ENCODE measurements at regions not wholly inside any gene's neighbourhood (a gene's known extent, or its start where the extent isn't known, plus 50 kb on each side); places are given as distances from the start of the nearest gene placed in this dataset.

- peaks cover 0 to 6% (median 0%) of the 10 kb centered on the region in 3 donors for H3K27me3 Mint-ChIP-seq (ENCODE audit: low read depth in 3 of 3)
Observed at GRCh38 chr4:79237851-79238250, 88.0 kb downstream of the NAA11 start.

GRCh38 chr4:79236785-79237184 lies 89.1 kb downstream of the NAA11 start:
- Mint-ChIP-seq H3K9me3 (peaks cover 0 to 7% (median 1%) of the 10 kb centered on the region in 6 donors), H3K4me3 (no peak overlapping the region), H3K27ac (no peak overlapping the region), H3K36me3 (no peaks in the 10 kb centered on the region), H3K4me1 (no peaks in the 10 kb centered on the region), H3K27me3 (ENCODE audit: low read depth in 3 of 3) (peaks cover 0 to 3% (median 0%) of the 10 kb centered on the region in 3 donors)
- no peak for DNase-seq

More at GRCh38 chr4:79237851-79238250, 88.0 kb downstream of the NAA11 start:
- Mint-ChIP-seq H3K4me1 (no peaks in the 10 kb centered on the region), H3K36me3 (no peaks in the 10 kb centered on the region), H3K9me3 (peaks cover 0 to 7% (median 1%) of the 10 kb centered on the region in 6 donors), H3K27ac (no peak overlapping the region), H3K4me3 (no peak overlapping the region)
- no peak for DNase-seq

GRCh38 chr4:79235095-79235494 lies 90.8 kb downstream of the NAA11 start:
- Mint-ChIP-seq H3K27ac (no peak overlapping the region), H3K36me3 (no peaks in the 10 kb centered on the region), H3K4me3 (no peak overlapping the region), H3K4me1 (no peaks in the 10 kb centered on the region), H3K27me3 (ENCODE audit: low read depth in 3 of 3) (peaks cover 0 to 3% (median 0%) of the 10 kb centered on the region in 3 donors), H3K9me3 (peaks cover 0 to 9% (median 1%) of the 10 kb centered on the region in 6 donors)
- no peak for DNase-seq

- H3K4me1 Mint-ChIP-seq = no peaks in the 10 kb centered on the region
- peaks cover 0 to 5% (median 0%) of the 10 kb centered on the region in 6 donors for H3K9me3 Mint-ChIP-seq
- H3K4me3 Mint-ChIP-seq = no peak overlapping the region
- no peak overlapping the region for H3K27ac Mint-ChIP-seq
- H3K36me3 Mint-ChIP-seq = no peaks in the 10 kb centered on the region
- no peaks in the 10 kb centered on the region for H3K27me3 Mint-ChIP-seq (ENCODE audit: low read depth in 3 of 3)
- no peak for DNase-seq
Observed at GRCh38 chr4:79233820-79234219, 92.0 kb downstream of the NAA11 start.

- Mint-ChIP-seq H3K4me1 (no peaks in the 10 kb centered on the region), H3K27ac (no peak overlapping the region), H3K4me3 (no peak overlapping the region), H3K9me3 (peaks cover 0 to 9% (median 5%) of the 10 kb centered on the region in 6 donors), H3K36me3 (no peaks in the 10 kb centered on the region), H3K27me3 (ENCODE audit: low read depth in 3 of 3) (no peaks in the 10 kb centered on the region)
- DNase-seq = no peak
Observed at GRCh38 chr4:79232540-79232939, 93.3 kb downstream of the NAA11 start.

- no peak overlapping the region for H3K27ac Mint-ChIP-seq
- H3K4me1 Mint-ChIP-seq = no peaks in the 10 kb centered on the region
- H3K9me3 Mint-ChIP-seq = peaks cover 1 to 12% (median 6%) of the 10 kb centered on the region in 6 donors
- H3K4me3 Mint-ChIP-seq = no peak overlapping the region
- no peaks in the 10 kb centered on the region for H3K36me3 Mint-ChIP-seq
- H3K27me3 Mint-ChIP-seq (ENCODE audit: low read depth in 3 of 3) = peaks cover 0 to 1% (median 0%) of the 10 kb centered on the region in 3 donors
- no peak for DNase-seq
Observed at GRCh38 chr4:79227860-79228259, 98.0 kb downstream of the NAA11 start.

GRCh38 chr4:79225360-79225759 lies 100.5 kb downstream of the NAA11 start:
- no peak overlapping the region for H3K4me3 Mint-ChIP-seq
- H3K9me3 Mint-ChIP-seq = peaks cover 1 to 12% (median 7%) of the 10 kb centered on the region in 6 donors

GRCh38 chr4:79224777-79225104 lies 101.1 kb downstream of the NAA11 start:
- Mint-ChIP-seq H3K4me3 (no peak overlapping the region), H3K9me3 (peaks cover 1 to 16% (median 7%) of the 10 kb centered on the region in 6 donors), H3K4me1 (no peaks in the 10 kb centered on the region), H3K36me3 (no peaks in the 10 kb centered on the region), H3K27ac (no peak overlapping the region), H3K27me3 (ENCODE audit: low read depth in 3 of 3) (peaks cover 0 to 1% (median 0%) of the 10 kb centered on the region in 3 donors)
- DNase-seq = no peak

More at GRCh38 chr4:79225360-79225759, 100.5 kb downstream of the NAA11 start:
- no peak overlapping the region for H3K27ac Mint-ChIP-seq
- DNase-seq = no peak
- H3K36me3 Mint-ChIP-seq = no peaks in the 10 kb centered on the region
- peaks cover 0 to 1% (median 0%) of the 10 kb centered on the region in 3 donors for H3K27me3 Mint-ChIP-seq (ENCODE audit: low read depth in 3 of 3)
- no peaks in the 10 kb centered on the region for H3K4me1 Mint-ChIP-seq

- H3K4me1 Mint-ChIP-seq = no peaks in the 10 kb centered on the region
- DNase-seq = no peak
- peaks cover 0 to 1% (median 0%) of the 10 kb centered on the region in 3 donors for H3K27me3 Mint-ChIP-seq (ENCODE audit: low read depth in 3 of 3)
- H3K36me3 Mint-ChIP-seq = no peaks in the 10 kb centered on the region
- H3K9me3 Mint-ChIP-seq = peaks cover 1 to 17% (median 7%) of the 10 kb centered on the region in 6 donors
- H3K4me3 Mint-ChIP-seq = no peak overlapping the region
- no peak overlapping the region for H3K27ac Mint-ChIP-seq
Observed at GRCh38 chr4:79223993-79224776, 101.7 kb downstream of the NAA11 start.

GRCh38 chr4:79217025-79217424 lies 108.8 kb downstream of the NAA11 start:
- peaks cover 0 to 6% (median 2%) of the 10 kb centered on the region in 6 donors for H3K9me3 Mint-ChIP-seq
- H3K36me3 Mint-ChIP-seq = no peaks in the 10 kb centered on the region
- DNase-seq = no peak
- H3K4me3 Mint-ChIP-seq = no peak overlapping the region
- H3K27me3 Mint-ChIP-seq (ENCODE audit: low read depth in 3 of 3) = no peaks in the 10 kb centered on the region
- no peak overlapping the region for H3K27ac Mint-ChIP-seq
- no peaks in the 10 kb centered on the region for H3K4me1 Mint-ChIP-seq

GRCh38 chr4:79213702-79214101 lies 112.2 kb downstream of the NAA11 start:
- Mint-ChIP-seq H3K27me3 (ENCODE audit: low read depth in 3 of 3) (no peaks in the 10 kb centered on the region), H3K36me3 (no peaks in the 10 kb centered on the region), H3K27ac (no peak overlapping the region), H3K4me3 (no peak overlapping the region), H3K4me1 (no peaks in the 10 kb centered on the region), H3K9me3 (peaks cover 0 to 8% (median 2%) of the 10 kb centered on the region in 6 donors)
- DNase-seq = no peak

- Mint-ChIP-seq H3K4me3 (no peak overlapping the region), H3K36me3 (no peaks in the 10 kb centered on the region), H3K9me3 (peaks cover 0 to 8% (median 2%) of the 10 kb centered on the region in 6 donors), H3K27ac (no peak overlapping the region), H3K4me1 (no peaks in the 10 kb centered on the region), H3K27me3 (ENCODE audit: low read depth in 3 of 3) (no peaks in the 10 kb centered on the region)
- no peak for DNase-seq
Observed at GRCh38 chr4:79213010-79213409, 112.9 kb downstream of the NAA11 start.

- Mint-ChIP-seq H3K4me1 (no peaks in the 10 kb centered on the region), H3K9me3 (peaks cover 0 to 8% (median 2%) of the 10 kb centered on the region in 6 donors)
Observed at GRCh38 chr4:79212311-79212710, 113.5 kb downstream of the NAA11 start.

GRCh38 chr4:79211490-79211889 lies 114.4 kb downstream of the NAA11 start:
- H3K36me3 Mint-ChIP-seq = no peaks in the 10 kb centered on the region
- H3K9me3 Mint-ChIP-seq = peaks cover 0 to 13% (median 4%) of the 10 kb centered on the region in 6 donors
- DNase-seq = no peak
- no peak overlapping the region for H3K27ac Mint-ChIP-seq
- H3K4me3 Mint-ChIP-seq = no peak overlapping the region
- H3K27me3 Mint-ChIP-seq (ENCODE audit: low read depth in 3 of 3) = no peaks in the 10 kb centered on the region
- no peaks in the 10 kb centered on the region for H3K4me1 Mint-ChIP-seq

More at GRCh38 chr4:79212311-79212710, 113.5 kb downstream of the NAA11 start:
- Mint-ChIP-seq H3K27ac (no peak overlapping the region), H3K4me3 (no peak overlapping the region), H3K36me3 (no peaks in the 10 kb centered on the region), H3K27me3 (ENCODE audit: low read depth in 3 of 3) (no peaks in the 10 kb centered on the region)
- DNase-seq = no peak

GRCh38 chr4:79210636-79211049 lies 115.2 kb downstream of the NAA11 start:
- Mint-ChIP-seq H3K36me3 (no peaks in the 10 kb centered on the region), H3K27me3 (ENCODE audit: low read depth in 3 of 3) (no peaks in the 10 kb centered on the region), H3K27ac (no peak overlapping the region), H3K9me3 (peaks cover 0 to 13% (median 4%) of the 10 kb centered on the region in 6 donors), H3K4me3 (no peak overlapping the region), H3K4me1 (no peaks in the 10 kb centered on the region)
- no peak for DNase-seq
